GM21360 (cell line): ENCODE measurements at regions not wholly inside any gene's neighbourhood (a gene's known extent, or its start where the extent isn't known, plus 50 kb on each side); places are given as distances from the start of the nearest gene placed in this dataset.

ENCODE experiments used
- ATAC-seq: cut with Tn5 transposase; IDR thresholded peaks from one replicate; pipeline ENCODE4 v1.9.1; 2021; ENCODE audit warnings: mild to moderate bottlenecking, moderate library complexity; ENCODE audit not compliant: unreplicated experiment

DNA sequence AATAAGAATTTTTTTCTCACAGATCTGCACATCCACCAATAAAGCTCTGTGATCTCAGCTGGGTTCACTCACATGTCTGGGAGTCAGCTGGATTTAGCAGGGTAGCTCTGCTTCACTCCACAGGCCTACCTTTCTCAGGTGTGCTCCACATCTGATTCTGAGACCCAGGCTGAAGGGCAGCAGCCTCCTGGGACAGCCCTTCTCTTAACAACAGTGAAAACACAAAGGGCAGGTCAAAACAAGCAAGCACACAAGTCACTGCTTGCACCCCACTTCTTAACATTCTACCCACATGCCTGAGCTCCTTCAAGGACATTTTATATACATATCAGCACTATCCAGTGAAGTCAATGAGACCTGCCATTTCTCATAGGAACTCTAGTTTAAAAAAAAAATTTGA is 96.0 kb upstream of the MAP3K4 start:
- no peak for ATAC-seq

DNA sequence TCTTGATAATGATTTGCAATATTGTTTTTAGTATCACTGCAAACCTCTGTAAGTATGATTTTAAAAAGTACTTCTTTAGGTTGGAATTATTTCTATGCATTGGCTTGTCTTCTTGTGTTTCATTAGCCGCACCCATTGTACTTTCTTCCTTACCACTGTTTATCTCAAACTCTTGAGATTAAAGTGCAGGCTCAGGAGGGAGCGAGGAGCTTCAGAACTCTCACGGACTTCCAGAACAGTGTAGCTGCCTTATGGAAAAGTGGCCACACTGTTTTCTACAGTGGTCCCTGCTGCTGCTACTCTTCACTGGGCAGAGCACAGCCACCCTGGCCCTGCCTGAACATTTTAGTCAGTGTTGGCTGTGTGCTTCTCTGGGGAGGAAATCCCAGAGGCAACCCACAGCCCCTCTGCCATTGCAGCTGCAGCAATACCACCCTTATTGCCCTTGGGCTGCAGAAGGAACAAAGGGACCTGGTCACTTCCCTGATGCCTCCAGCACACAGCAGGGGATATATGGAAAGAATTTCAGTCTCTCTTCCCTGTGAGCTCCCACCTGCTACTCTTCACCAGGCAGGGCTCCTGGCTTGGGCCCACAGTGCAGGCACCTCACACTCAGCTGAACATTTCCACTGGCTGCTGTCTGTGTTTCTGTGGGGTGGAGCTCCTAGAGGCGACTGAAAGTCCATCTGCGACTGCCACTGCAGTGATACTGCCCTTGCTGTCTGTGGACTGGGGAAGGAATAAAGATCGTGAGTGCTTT is 91.7 kb upstream of the MAP3K4 start:
- no peak for ATAC-seq

DNA sequence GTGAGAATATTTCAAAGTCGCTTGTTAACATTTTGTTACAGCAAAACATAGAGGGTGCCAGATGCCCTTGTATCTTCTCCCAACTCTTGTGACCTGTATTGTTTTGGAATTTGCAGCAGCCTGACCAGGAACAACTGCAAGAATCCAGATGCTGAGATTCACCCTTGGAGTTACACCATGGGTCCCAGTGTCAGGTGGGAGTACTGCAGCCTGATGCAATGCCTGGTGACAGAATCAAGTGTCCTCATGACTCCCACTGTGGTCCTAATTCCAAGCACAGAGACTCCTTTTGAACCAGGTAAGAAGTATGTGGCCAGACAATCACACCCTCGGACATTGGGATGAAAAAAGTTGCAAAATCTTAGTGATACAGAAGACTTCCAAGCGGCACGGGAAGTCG is 79.6 kb upstream of the MAP3K4 start:
- no peak for ATAC-seq

DNA sequence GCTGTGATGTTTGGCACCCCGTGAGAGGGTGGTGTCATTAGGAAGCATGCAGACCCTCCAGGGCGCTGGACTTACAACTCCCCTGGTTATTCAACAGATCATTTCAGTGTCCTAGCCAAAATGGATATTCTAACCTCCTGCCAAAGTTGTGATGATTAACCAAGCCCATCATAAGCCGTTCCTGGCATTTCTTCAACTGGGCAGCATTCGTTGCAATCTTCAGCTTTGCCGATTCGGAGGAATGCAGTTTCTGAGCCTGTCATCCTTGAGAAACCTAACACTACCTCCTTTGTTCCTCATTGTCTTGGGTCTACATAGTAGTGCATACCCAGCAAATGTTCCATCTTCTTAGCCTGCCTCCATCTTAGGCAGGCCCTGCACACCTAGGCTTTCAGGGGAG is 79.2 kb upstream of the MAP3K4 start:
- ATAC-seq: no peak

DNA sequence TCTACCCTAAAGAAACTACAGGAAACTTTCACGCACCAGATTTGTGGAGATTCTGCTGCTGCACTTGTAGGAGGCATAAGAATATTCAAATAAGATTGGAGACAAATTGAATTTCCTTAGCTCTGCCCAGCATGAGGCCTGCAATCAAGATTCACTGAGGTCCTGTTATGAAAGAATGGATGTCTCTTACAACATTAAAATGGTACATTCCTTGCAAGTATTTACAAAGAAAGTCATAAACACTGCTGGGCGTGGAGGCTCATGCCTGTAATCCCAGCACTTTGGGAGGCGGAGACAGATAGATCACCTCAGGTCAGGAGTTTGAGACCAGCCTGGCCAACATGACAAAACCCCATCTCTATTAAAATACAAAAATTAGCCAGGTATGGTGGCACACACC is 74.0 kb upstream of the MAP3K4 start:
- no peak for ATAC-seq

DNA sequence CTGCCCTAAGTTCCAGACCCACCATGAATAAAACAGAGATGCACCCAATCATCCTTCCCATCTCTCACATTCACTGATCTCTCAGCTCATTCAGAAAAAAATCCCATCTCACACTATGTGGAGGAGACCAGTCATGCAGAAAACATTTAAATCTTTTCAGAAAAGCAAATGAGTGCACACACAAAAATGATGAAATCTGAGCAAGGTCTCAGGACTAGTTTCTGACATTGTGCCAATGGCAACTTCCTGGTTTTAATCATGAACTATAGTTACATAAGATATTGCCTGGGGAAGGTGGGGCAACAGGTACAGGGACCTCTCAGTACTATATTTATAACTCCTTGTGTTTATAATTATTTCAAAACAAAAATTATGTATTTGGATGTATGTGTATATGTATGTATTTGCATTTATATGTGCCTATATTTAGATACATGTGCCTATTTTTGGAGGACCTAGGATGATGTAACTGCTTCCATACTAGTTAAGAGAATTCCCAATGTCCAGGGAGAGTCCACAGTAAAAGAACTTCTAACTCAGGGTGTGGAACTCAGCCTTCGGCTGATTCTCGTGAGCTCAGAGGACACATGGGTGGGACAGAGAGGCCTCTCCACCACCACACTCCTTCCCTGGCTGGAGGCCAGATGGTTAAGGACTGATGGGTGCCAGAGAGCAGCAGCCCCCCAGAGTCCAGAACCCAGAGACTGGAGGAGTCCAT is 71.7 kb upstream of the MAP3K4 start:
- ATAC-seq: peak; percentile 56

DNA sequence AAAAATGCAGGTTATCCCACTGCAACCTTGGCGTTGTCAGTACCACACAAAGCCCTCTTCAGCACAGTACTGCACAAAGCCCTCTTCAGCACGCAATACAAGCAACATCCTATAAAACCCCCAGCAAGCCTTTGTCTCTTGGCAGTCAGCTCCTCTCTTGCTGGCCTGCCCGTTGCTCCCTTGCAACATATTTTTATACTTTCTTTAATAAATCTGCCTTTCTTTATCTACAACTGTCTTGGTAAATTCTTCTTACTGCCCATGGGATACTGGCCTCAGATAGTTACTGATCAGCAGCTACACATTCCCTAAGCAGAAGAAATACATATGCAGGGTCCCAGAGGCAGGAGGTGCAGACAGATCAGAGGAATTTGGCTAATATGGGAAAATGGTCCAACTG is 70.5 kb upstream of the MAP3K4 start:
- ATAC-seq: no peak

DNA sequence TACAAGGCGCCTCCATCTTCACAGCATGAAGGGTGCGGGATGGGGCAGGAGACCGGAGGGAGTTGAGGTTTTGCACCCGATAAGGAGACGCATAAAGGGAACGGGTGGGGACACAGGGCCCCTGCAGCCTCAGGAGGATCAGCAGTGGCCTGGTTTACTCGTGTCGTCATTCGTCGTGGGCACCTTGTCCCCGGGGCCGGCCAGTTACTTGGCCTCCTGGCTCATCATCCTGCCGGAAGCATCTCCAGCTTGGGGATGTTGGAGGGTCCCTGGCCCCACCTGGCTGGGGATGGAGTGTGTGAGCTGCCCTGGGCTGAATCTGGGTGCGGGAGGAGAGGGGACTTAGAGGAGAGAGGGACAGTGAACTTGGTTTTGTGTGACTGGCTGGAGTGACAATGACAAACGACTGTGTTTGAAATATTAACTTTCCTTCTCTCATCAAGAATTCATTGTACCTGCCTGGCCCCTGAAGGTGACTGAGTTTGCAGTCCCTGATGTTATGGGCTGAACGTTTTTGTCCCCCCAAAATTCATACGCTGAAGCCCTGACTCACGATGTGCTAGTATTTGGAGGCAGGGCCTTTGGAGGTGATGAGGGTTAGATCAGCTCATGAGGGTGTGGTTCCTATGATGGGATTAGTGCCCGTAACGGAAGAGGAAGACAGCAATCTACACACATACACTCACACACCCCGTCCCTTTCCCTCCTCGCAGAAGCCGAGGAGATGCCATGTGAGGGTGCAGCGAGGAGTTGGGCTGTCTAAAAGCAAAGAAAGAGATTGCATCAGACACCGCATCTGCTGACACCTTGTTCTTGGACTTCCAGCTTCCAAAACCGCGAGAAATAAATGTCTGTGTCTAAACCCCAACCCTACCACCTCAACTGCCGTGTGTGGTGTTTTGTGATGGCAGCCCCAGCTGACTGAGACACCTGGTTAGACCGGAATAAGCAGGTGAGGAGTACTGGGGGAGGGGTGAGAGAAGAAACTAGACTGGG is 65.0 kb upstream of the MAP3K4 start:
- no peak for ATAC-seq

DNA sequence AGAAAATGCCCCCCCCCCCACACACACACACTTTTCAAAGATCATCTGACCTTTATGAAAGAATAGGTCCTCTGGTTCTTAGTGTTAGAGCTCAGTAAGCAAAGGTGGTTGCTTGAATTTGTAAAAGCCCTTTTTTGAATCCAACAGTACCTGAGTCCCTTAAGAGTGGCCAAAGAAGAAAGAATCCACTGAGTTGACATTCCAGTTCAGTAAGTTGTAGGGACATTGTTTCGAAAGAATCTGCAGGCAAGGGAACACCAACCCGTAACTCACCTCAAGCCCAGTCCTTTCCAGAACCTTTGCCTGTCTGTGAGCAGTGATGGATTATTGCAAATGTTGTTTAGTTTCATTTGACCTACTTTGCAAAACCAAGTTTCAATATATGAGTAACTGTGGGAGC is 64.2 kb upstream of the MAP3K4 start:
- no peak for ATAC-seq

DNA sequence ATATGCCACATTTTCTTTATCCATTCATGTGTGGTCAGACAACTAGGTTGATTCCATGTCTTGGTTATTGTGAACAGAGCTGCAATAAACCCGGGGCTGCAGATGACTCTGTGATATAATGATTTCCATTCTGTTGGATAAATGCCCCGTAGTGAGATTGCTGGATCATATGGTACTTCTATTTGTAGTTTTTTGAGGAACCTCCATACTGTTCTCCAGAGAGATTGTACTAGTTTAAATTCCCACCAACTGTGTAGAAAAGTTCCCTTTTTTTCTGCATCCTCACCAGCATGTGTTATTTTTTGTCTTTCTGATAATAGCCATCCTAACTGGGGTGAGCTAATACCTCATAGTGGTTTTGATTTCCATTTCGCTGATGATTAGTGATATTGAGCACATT is 62.2 kb upstream of the MAP3K4 start:
- ATAC-seq: no peak

DNA sequence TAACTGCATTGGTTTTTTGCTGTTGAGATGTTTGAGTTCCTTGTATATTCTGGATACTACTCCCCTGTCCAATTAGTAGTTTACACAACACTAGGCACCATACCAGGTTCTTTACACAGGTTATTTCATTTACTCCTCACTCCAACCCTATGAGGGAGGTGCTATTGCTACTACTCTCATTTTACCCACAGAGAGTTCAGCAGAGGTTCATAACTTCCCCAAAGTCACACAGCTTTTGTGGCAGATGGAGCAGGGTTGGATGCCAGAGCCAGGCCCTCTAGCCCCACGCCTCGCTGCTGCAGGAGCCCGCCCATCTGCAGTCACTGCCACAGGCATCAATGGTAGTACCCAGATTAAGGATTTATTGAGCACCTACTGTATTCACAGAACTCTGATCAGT is 61.7 kb upstream of the MAP3K4 start:
- ATAC-seq: no peak

DNA sequence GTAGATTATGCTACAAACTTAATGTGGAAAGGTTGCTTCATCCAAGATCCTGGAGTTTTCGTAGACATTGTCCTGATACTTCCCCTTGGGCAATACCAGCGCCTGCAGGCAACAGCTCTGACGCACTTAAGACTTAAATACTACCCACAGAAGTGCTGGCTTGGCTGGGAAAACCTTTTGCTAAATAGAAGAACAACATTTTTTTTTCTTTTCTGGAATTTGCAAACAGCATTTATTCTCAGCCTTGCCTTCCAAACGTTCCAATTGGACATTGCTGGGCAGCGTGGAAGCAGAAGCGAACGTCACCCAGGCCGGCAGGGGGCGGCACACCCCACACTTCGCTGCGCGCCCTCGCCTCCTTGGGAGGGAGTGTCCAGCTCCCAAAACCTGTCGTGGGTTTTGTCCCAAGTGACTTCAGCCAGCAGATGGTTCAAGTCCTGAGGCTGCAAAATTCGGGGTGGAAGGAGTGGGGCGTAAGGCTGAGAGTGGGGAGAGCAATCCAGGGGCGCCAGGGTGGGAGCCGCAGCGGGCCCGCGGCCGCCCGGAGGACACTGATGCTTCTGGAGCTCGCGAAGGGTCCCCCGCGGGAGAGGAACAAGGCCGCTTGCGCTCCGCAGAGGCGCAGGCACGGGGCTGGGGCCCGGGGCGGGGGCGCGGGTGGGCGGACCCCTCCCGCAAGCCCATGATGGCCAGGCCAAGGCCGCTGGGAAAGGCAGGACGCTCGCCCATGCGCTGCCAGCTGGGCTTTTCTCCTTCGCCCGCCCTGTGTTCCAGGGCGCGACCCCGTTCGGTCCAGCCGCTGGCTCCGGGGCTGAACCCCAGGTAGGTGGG is 60.8 kb upstream of the MAP3K4 start:
- peak; percentile 73 for ATAC-seq

DNA sequence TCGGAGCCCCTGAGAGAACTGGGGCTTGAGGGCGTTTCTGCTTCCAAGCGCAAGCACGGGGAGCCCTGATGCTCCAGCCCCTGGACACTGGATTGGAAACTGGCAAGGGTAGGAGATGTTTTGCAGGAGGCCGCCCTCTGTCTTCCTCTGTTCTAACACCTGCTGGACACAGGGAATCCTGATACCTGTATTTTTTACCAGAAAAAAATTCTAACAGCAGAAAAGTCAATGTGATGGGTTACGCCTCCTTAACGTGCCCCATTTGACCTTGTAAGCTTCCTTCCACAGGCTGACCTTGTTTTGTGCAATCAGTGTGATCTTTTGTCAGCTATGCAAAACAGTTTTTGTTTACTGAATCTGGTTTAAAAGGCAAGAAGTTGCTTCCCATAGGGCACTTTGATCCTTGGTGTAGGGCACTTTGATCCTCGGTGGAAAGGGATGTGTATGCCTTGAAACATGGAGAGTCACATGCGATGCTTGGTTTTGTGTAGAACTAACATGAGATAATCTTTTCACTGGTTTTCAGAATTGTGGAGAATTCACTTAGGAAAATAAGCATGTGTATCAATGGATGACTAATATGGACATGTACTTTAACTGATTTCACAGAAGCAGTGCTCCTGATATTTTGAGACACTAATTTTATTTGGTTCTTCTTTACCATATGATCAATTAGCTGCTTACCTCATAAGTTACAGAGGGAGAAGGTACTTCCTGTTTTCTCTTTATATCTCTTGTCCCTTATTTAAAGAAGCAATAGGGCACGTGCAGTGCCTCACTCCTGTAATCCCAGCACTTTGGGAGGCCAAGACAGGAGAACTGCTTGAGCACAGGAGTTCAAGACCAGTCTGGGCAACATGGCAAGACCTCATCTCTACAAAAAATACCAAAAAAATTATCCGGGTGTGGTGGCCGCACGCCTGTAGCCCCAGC is 59.9 kb upstream of the MAP3K4 start:
- no peak for ATAC-seq

DNA sequence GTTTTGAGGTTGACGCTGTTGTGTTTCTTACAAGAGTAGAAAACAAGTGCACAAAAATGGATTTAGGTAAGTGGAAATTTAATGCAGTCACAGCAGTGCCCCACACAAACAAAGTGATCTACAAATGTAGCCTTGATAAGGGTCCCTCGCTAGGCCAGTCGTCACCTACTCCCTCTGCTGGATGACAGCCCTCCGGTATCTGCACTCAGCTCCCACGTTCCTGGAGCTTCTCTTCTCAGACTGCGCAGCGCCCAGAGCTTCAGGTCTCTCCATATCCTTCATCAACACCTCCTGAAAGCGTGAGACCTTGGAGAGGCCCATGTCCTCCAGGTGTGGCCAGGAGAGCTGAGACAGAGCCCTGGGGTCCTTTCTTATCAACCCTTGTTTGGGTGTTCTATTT is 58.3 kb upstream of the MAP3K4 start:
- no peak for ATAC-seq

DNA sequence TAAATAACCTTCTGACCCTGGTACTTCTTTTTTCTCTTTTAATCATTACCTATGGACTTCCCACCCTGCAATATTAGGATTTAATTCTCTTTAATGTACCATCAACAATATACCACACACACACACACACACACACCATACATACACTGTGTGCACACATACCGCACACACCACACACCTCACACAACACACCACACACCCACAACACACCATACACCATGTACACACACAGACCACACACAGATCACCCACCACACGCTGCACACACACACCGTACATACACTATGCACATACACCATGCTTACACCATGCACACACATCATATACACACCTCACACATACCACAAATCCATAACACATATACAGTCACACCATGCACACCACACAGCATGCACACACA is 57.4 kb upstream of the MAP3K4 start:
- no peak for ATAC-seq

DNA sequence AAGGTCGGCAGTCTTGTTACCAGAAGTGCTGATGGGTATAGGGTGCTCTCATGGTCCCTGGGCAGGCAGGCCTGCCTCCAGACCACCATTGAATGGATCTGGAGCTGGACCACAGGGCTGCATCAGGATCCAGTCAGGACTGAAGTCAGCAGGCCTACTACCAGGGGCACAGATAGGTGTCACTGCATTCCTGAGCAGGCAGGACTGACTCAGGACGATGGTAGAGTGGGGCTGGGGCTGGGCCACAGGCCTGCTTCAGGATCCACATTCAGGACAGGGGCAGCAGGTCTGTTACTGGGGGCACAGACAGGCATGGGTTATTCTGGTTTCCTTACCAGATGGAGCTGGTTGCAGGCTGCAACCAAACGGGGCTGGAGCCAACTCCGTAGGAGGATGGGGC is 51.4 kb upstream of the MAP3K4 start:
- ATAC-seq: no peak
